ENCODE measurements at regions not wholly inside any gene's neighbourhood (a gene's known extent, or its start where the extent isn't known, plus 50 kb on each side); places are given as distances from the start of the nearest gene placed in this dataset.

- DNase-seq (ENCODE audit: low read depth in 2 of 2), result no peak
- TF ChIP-seq CTCF (IDR thresholded peaks at IDR 0.05; ENCODE audit: low read depth, low read length), result no peak
- no peak overlapping the region for H3K4me3 ChIP-seq (replicated peaks in 1 of 2; ENCODE audit: low read depth in 2 of 2, low read length in 2 of 2)
These were observed 307.4 kb upstream of the DDHD1 start for GRCh38 chr14:53460544-53460943.

- peak; percentile 56 to 74 for DNase-seq (ENCODE audit: low read depth in 2 of 2)
- no peak for TF ChIP-seq CTCF (IDR thresholded peaks at IDR 0.05; ENCODE audit: low read depth, low read length)
- H3K4me3 ChIP-seq (replicated peaks in 1 of 2; ENCODE audit: low read depth in 2 of 2, low read length in 2 of 2), result no peak overlapping the region
These were observed 305.3 kb upstream of the DDHD1 start for GRCh38 chr14:53458368-53458814.

- H3K4me3 ChIP-seq (replicated peaks in 1 of 2; ENCODE audit: low read depth in 2 of 2, low read length in 2 of 2), result no peak overlapping the region
- no peak for TF ChIP-seq CTCF (IDR thresholded peaks at IDR 0.05; ENCODE audit: low read depth, low read length)
- no peak for DNase-seq (ENCODE audit: low read depth in 2 of 2)
These were observed 303.8 kb upstream of the DDHD1 start for GRCh38 chr14:53456931-53457330.

- H3K4me3 ChIP-seq (replicated peaks in 1 of 2; ENCODE audit: low read depth in 2 of 2, low read length in 2 of 2), result no peak overlapping the region
- no peak for TF ChIP-seq CTCF (IDR thresholded peaks at IDR 0.05; ENCODE audit: low read depth, low read length)
- DNase-seq (ENCODE audit: low read depth in 2 of 2), result no peak
These were observed 299.0 kb upstream of the DDHD1 start for GRCh38 chr14:53452005-53452673.

- DNase-seq (ENCODE audit: low read depth in 2 of 2), result peak; percentile 18 to 25
- H3K4me3 ChIP-seq (replicated peaks in 1 of 2; ENCODE audit: low read depth in 2 of 2, low read length in 2 of 2), result no peak overlapping the region
- TF ChIP-seq CTCF (IDR thresholded peaks at IDR 0.05; ENCODE audit: low read depth, low read length), result no peak
These were observed 297.7 kb upstream of the DDHD1 start for GRCh38 chr14:53450871-53451270.

GRCh38 chr14:53448682-53449081, 295.6 kb upstream of the DDHD1 start:
- no peak overlapping the region for H3K4me3 ChIP-seq (replicated peaks in 1 of 2; ENCODE audit: low read depth in 2 of 2, low read length in 2 of 2)
- TF ChIP-seq CTCF (IDR thresholded peaks at IDR 0.05; ENCODE audit: low read depth, low read length), result no peak
- no peak for DNase-seq (ENCODE audit: low read depth in 2 of 2)
